Ovary (tissue), 3 donors: ENCODE measurements at regions not wholly inside any gene's neighbourhood (a gene's known extent, or its start where the extent isn't known, plus 50 kb on each side); places are given as distances from the start of the nearest gene placed in this dataset.

ENCODE experiments used
- CTCF ChIP-seq, 3 donors: fragments of 450-650 bp in 2 of 3; fragments of 200-600 bp in 1 of 3; IDR thresholded peaks; one replicate each; pipeline versions ENCODE4 v1.5.1 to v1.8.0; 2016 to 2022; ENCODE audit warnings: antibody characterized with exemption in 3 of 3, mild to moderate bottlenecking in 1 of 3
- EP300 ChIP-seq: sonication (generic); formaldehyde crosslinking; IDR thresholded peaks from one replicate; pipeline ENCODE4 v1.6.1; 2017; ENCODE audit warnings: antibody characterized with exemption
- POLR2A ChIP-seq: fragments of 450-650 bp; IDR thresholded peaks from one replicate; pipeline ENCODE4 v1.6.1; 2017; ENCODE audit warnings: antibody characterized with exemption, mild to moderate bottlenecking, moderate library complexity
- donor health status: DM: no; HTN: no; CAD: no.

DNA sequence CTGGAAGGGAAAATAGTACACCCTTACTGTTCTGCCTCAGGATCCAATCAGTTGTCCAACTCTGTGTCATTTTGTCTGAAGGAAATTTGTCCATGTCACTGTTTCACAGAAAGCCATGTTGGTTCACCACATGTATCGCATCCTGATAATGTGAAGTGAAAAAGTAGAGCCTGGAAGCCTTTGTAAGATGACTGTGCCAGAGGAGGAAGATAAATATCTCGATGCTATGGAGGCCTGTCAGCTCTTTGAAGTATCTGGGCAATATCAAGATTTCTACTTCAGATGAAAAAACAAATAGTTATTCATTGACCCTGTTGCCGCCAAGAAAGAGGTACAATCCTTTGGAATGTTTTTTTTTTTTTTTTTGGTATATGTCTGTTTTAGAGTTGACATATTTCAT lies 270.5 kb downstream of the PHF14 start:
- TF ChIP-seq CTCF (IDR thresholded peaks at IDR 0.05) = no peak
- no peak for TF ChIP-seq POLR2A
- no peak for TF ChIP-seq EP300
